ENCODE measurements at regions not wholly inside any gene's neighbourhood (a gene's known extent, or its start where the extent isn't known, plus 50 kb on each side); places are given as distances from the start of the nearest gene placed in this dataset.

- peak in 1 of 2 donors; percentile 23 for TF ChIP-seq POLR2A (IDR thresholded peaks at IDR 0.05)
- TF ChIP-seq, protein P1, sequence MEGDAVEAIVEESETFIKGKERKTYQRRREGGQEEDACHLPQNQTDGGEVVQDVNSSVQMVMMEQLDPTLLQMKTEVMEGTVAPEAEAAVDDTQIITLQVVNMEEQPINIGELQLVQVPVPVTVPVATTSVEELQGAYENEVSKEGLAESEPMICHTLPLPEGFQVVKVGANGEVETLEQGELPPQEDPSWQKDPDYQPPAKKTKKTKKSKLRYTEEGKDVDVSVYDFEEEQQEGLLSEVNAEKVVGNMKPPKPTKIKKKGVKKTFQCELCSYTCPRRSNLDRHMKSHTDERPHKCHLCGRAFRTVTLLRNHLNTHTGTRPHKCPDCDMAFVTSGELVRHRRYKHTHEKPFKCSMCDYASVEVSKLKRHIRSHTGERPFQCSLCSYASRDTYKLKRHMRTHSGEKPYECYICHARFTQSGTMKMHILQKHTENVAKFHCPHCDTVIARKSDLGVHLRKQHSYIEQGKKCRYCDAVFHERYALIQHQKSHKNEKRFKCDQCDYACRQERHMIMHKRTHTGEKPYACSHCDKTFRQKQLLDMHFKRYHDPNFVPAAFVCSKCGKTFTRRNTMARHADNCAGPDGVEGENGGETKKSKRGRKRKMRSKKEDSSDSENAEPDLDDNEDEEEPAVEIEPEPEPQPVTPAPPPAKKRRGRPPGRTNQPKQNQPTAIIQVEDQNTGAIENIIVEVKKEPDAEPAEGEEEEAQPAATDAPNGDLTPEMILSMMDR (IDR thresholded peaks at IDR 0.05 in 4 of 5, conservative IDR thresholded peaks at IDR 0.05 in 1 of 5): no peak
Observed at GRCh38 chr3:11720304-11720898, 76.7 kb upstream of the VGLL4 start.
